GM18498 (cell line): ENCODE measurements at regions not wholly inside any gene's neighbourhood (a gene's known extent, or its start where the extent isn't known, plus 50 kb on each side); places are given as distances from the start of the nearest gene placed in this dataset.
"Not testable (repeated sequence)": the region's sequence is repeated elsewhere in the genome, so short reads cannot be mapped to it uniquely, and the experiment has no call there.

Source experiments
- ATAC-seq: cut with Tn5 transposase; IDR thresholded peaks from one replicate; pipeline ENCODE4 v1.9.1; 2021; ENCODE audit warnings: mild to moderate bottlenecking, moderate library complexity; ENCODE audit not compliant: unreplicated experiment

GRCh38 chr21:14058566-14058965 lies 152.2 kb downstream of the LIPI start:
- ATAC-seq, result no peak

- not testable (repeated sequence) for ATAC-seq
Measured at GRCh38 chr21:14057841-14058481, 152.8 kb downstream of the LIPI start.

- no peak for ATAC-seq
Measured at GRCh38 chr21:14057313-14057712, 153.4 kb downstream of the LIPI start.

- ATAC-seq, result no peak
Measured at GRCh38 chr21:14056771-14057191, 154.0 kb downstream of the LIPI start.

- not testable (repeated sequence) for ATAC-seq
Measured at GRCh38 chr21:14055746-14056515, 154.8 kb downstream of the LIPI start.

- no peak for ATAC-seq
Measured at GRCh38 chr21:14054682-14055081, 156.1 kb downstream of the LIPI start.

- ATAC-seq, result no peak
Measured at GRCh38 chr21:14050121-14050520, 160.6 kb downstream of the LIPI start.

- ATAC-seq, result no peak
Measured at GRCh38 chr21:14046401-14046800, 164.4 kb downstream of the LIPI start.

- peak; percentile 63 for ATAC-seq
Measured at GRCh38 chr21:14040386-14040785, 170.4 kb downstream of the LIPI start.

- ATAC-seq, result not testable (repeated sequence)
Measured at GRCh38 chr21:14028619-14029018, 182.1 kb downstream of the LIPI start.

GRCh38 chr21:14027235-14027869 lies 183.4 kb downstream of the LIPI start:
- ATAC-seq, result peak; percentile 100

GRCh38 chr21:14020108-14020507 lies 190.6 kb downstream of the LIPI start:
- not testable (repeated sequence) for ATAC-seq

GRCh38 chr21:14015841-14016240 lies 194.9 kb downstream of the LIPI start:
- ATAC-seq, result not testable (repeated sequence)

GRCh38 chr21:14013623-14014498 lies 196.9 kb downstream of the LIPI start:
- ATAC-seq, result not testable (repeated sequence)

GRCh38 chr21:14013056-14013603 lies 197.6 kb downstream of the LIPI start:
- ATAC-seq, result no peak

- ATAC-seq, result no peak
Measured at GRCh38 chr21:14012409-14012808, 198.3 kb downstream of the LIPI start.

GRCh38 chr21:14011751-14012150 lies 199.0 kb downstream of the LIPI start:
- not testable (repeated sequence) for ATAC-seq

- not testable (repeated sequence) for ATAC-seq
Measured at GRCh38 chr21:14011149-14011548, 199.6 kb downstream of the LIPI start.

- no peak for ATAC-seq
Measured at GRCh38 chr21:14010729-14011128, 200.0 kb downstream of the LIPI start.

- not testable (repeated sequence) for ATAC-seq
Measured at GRCh38 chr21:14009990-14010389, 200.8 kb downstream of the LIPI start.
